D721Med (cell line): ENCODE measurements at regions not wholly inside any gene's neighbourhood (a gene's known extent, or its start where the extent isn't known, plus 50 kb on each side); places are given as distances from the start of the nearest gene placed in this dataset.

Experiments
- DNase-seq: peaks from one replicate; pipeline ENCODE4 v3.0.0; 2011; ENCODE audit warnings: low spot score; ENCODE audit not compliant: insufficient read length
- FAIRE-seq: peaks from 2 replicates; lab custom pipeline; 2011; peaks lifted over from hg19 to GRCh38; lab: Jason Lieb, UNC
- CTCF ChIP-seq: IDR thresholded peaks from 2 replicates; pipeline ENCODE4 v1.5.1; 2012; ENCODE audit warnings: mild to moderate bottlenecking, control low read depth; ENCODE audit not compliant: insufficient read depth; ENCODE audit errors: missing control alignments

GRCh38 chr2:235187806-235188205 lies 236.0 kb downstream of the SH3BP4 start:
- DNase-seq, result no peak
- no peak for TF ChIP-seq CTCF
- no peak for FAIRE-seq

GRCh38 chr2:235191486-235191885 lies 239.7 kb downstream of the SH3BP4 start:
- no peak for FAIRE-seq
- TF ChIP-seq CTCF, result no peak

GRCh38 chr2:235191978-235192377 lies 240.2 kb downstream of the SH3BP4 start:
- no peak for TF ChIP-seq CTCF
- DNase-seq (no peak), FAIRE-seq (no peak)

More at GRCh38 chr2:235191486-235191885, 239.7 kb downstream of the SH3BP4 start:
- DNase-seq, result no peak

GRCh38 chr2:235194351-235194750 lies 242.5 kb downstream of the SH3BP4 start:
- TF ChIP-seq CTCF, result no peak
- FAIRE-seq (no peak), DNase-seq (no peak)

GRCh38 chr2:235194836-235195235 lies 243.0 kb downstream of the SH3BP4 start:
- no peak for DNase-seq
- FAIRE-seq, result no peak
- TF ChIP-seq CTCF, result no peak

- TF ChIP-seq CTCF, result no peak
- no peak for DNase-seq
- FAIRE-seq, result no peak
Observed at GRCh38 chr2:235195921-235196320, 244.1 kb downstream of the SH3BP4 start.

- TF ChIP-seq CTCF, result no peak
- DNase-seq (no peak), FAIRE-seq (no peak)
Observed at GRCh38 chr2:235199128-235199527, 247.3 kb downstream of the SH3BP4 start.
